Panc1 (cell line): ENCODE measurements at regions not wholly inside any gene's neighbourhood (a gene's known extent, or its start where the extent isn't known, plus 50 kb on each side); places are given as distances from the start of the nearest gene placed in this dataset.

Source experiments
- ATAC-seq: fragments of 200-7000 bp; cut with Tn5 transposase; 2 replicates; pipeline ENCODE4 v1.9.1; 2020; ENCODE audit warnings: mild to moderate bottlenecking, moderate library complexity
- BruUV-seq: library from RNA; stranded (reverse); fragments of 400-500 nt; replicated peaks from 2 replicates; lab custom pipeline; 2021; lab: Mats Ljungman, UMichigan
- CTCF ChIA-PET: fragments of 300-600 bp; sonication (Branson Sonifier 250); formaldehyde crosslinking; loops from one replicate; lab custom pipeline; 2022; ENCODE audit warnings: antibody characterized with exemption; lab: Charles Lee
- POLR2A ChIA-PET: fragments of 300-600 bp; sonication (Branson Sonifier 250); formaldehyde crosslinking; loops from one replicate; lab custom pipeline; 2022; ENCODE audit warnings: antibody characterized with exemption; lab: Charles Lee
- DNase-seq: peaks from one replicate; pipeline ENCODE4 v3.0.0-alpha.2; 2010; ENCODE audit warnings: low read depth, low spot score
- H3K27ac ChIP-seq: 2 replicates; pipeline ENCODE4 v1.5.1; 2011; ENCODE audit warnings: mild to moderate bottlenecking, low read length, inconsistent platforms
- H3K27me3 ChIP-seq: fragments of 200-500 bp; sonication (Bioruptor generic); 2 replicates; pipeline ENCODE4 v1.6.0; 2014; ENCODE audit warnings: low read length, inconsistent platforms; ENCODE audit not compliant: control insufficient read depth, insufficient read depth
- H3K36me3 ChIP-seq: fragments of 200-500 bp; sonication (Bioruptor generic); 2 replicates; pipeline ENCODE4 v1.5.1; 2014; ENCODE audit warnings: inconsistent platforms, mild to moderate bottlenecking, low read length, moderate library complexity; ENCODE audit not compliant: control insufficient read depth, insufficient read depth
- H3K4me1 ChIP-seq: 2 replicates; pipeline ENCODE4 v1.5.1; 2011; ENCODE audit warnings: inconsistent platforms, mild to moderate bottlenecking, low read length, moderate library complexity; ENCODE audit not compliant: control insufficient read depth, insufficient read depth
- H3K4me3 ChIP-seq, 2 experiments: 2 replicates each; pipeline ENCODE4 v1.5.1; 2011 to 2012; ENCODE audit warnings: low read depth in 2 of 2, low read length in 2 of 2, mild to moderate bottlenecking in 2 of 2, inconsistent platforms in 1 of 2, moderate library complexity in 1 of 2
- H3K9me3 ChIP-seq: fragments of 200-500 bp; sonication (Bioruptor generic); 2 replicates; pipeline ENCODE4 v1.5.1; 2014; ENCODE audit warnings: low read depth, mild to moderate bottlenecking, inconsistent platforms, low read length, moderate library complexity; ENCODE audit not compliant: control insufficient read depth, insufficient read depth
- CTCF ChIP-seq: fragments of 450-650 bp; IDR thresholded peaks from 2 replicates; pipeline ENCODE4 v1.5.1; 2017; ENCODE audit warnings: mild to moderate bottlenecking
- POLR2AphosphoS5 ChIP-seq: IDR thresholded peaks from 2 replicates; pipeline ENCODE4 v1.6.1; 2012; ENCODE audit warnings: mild to moderate bottlenecking, low read depth, low read length, moderate library complexity
- REST ChIP-seq, 2 experiments: IDR thresholded peaks; 2 replicates each; pipeline ENCODE4 v1.6.1; 2011 to 2012; ENCODE audit warnings: low read depth in 2 of 2, control low read depth in 1 of 2, low read length in 1 of 2, mild to moderate bottlenecking in 1 of 2, moderate library complexity in 1 of 2; ENCODE audit not compliant: insufficient read depth in 1 of 2
- SIN3A ChIP-seq: IDR thresholded peaks from 2 replicates; pipeline ENCODE4 v1.6.1; 2012; ENCODE audit warnings: low read depth, mild to moderate bottlenecking, low read length, moderate library complexity, borderline replicate concordance; ENCODE audit not compliant: insufficient read depth
- TCF7L2 ChIP-seq: IDR thresholded peaks from 2 replicates; pipeline ENCODE4 v1.6.1; 2011; ENCODE audit warnings: mild to moderate bottlenecking, low read depth, low read length, inconsistent platforms
- in situ Hi-C: cut with HindIII; loops from 2 replicates; pipeline ENCODE4 v1.10.0; 2016; ENCODE audit warnings: low sequenced_read_pairs, low pct_unique_long_range_greater_than_20kb
- intact Hi-C: fragments of 100-400 bp; cut with micrococcal nuclease; formaldehyde crosslinking; loops from one replicate; pipeline ENCODE4 v1.10.0; 2022; ENCODE audit not compliant: unreplicated experiment

GRCh38 chr15:92772061-92772460 is 116.5 kb upstream of the FAM174B start:
- ATAC-seq: no peak
- Histone ChIP-seq H3K27ac (no peak overlapping the region), H3K4me1 (no peaks in the 10 kb centered on the region), H3K4me3 (no peak overlapping the region), H3K36me3 (no peaks in the 10 kb centered on the region), H3K27me3 (no peaks in the 10 kb centered on the region), H3K9me3 (no peaks in the 10 kb centered on the region)
- ChIA-PET POLR2A (no interaction called here), CTCF (interaction anchor here (1.0 kb wide), 1 partner anchor 25 kb away, joined by 3 read pairs; no protein-coding TSS in a partner anchor)
- BruUV-seq: no TSS peak
- in situ Hi-C loops: no loop called here
- no peak for DNase-seq
- intact Hi-C loops: no loop called here
- no peak for TF ChIP-seq REST (IDR thresholded peaks at IDR 0.05; ENCODE audit: insufficient read depth in 1 of 2, low read depth in 2 of 2, low read length in 1 of 2)
- TF ChIP-seq POLR2AphosphoS5: no peak
- TF ChIP-seq CTCF: no peak
- TF ChIP-seq SIN3A: no peak
- TF ChIP-seq TCF7L2: no peak

GRCh38 chr15:92772626-92773244 is 117.2 kb upstream of the FAM174B start:
- Histone ChIP-seq H3K4me3 (no peak overlapping the region), H3K27ac (no peak overlapping the region), H3K4me1 (no peaks in the 10 kb centered on the region), H3K27me3 (no peaks in the 10 kb centered on the region), H3K9me3 (no peaks in the 10 kb centered on the region), H3K36me3 (no peaks in the 10 kb centered on the region)
- BruUV-seq: no TSS peak
- no peak for DNase-seq
- TF ChIP-seq REST (IDR thresholded peaks at IDR 0.05; ENCODE audit: insufficient read depth in 1 of 2, low read depth in 2 of 2, low read length in 1 of 2) (no peak), SIN3A (no peak), TCF7L2 (no peak), CTCF (no peak), POLR2AphosphoS5 (no peak)
- in situ Hi-C loops: no loop called here
- no peak for ATAC-seq
- ChIA-PET POLR2A (interaction anchor here (0.6 kb wide), 1 partner anchor 113 kb away, joined by 4 read pairs; no protein-coding TSS in a partner anchor), CTCF (interaction anchor here (1.0 kb wide), 1 partner anchor 24 kb away, joined by 3 read pairs; no protein-coding TSS in a partner anchor)
- intact Hi-C loops: no loop called here
